HFF-Myc (cell line): ENCODE measurements at regions not wholly inside any gene's neighbourhood (a gene's known extent, or its start where the extent isn't known, plus 50 kb on each side); places are given as distances from the start of the nearest gene placed in this dataset.

Experiments
- DNase-seq: peaks from one replicate; pipeline ENCODE4 v3.0.0-alpha.2; 2011; ENCODE audit warnings: low read depth; ENCODE audit errors: extremely low read depth
- H3K4me3 ChIP-seq: replicated peaks from 2 replicates; pipeline ENCODE4 v1.5.1; 2011; ENCODE audit warnings: low read depth, mild to moderate bottlenecking, control low read depth, low read length
- CTCF ChIP-seq: IDR thresholded peaks from 2 replicates; pipeline ENCODE4 v1.5.1; 2012; ENCODE audit warnings: mild to moderate bottlenecking, low read depth, low read length, control low read depth; ENCODE audit errors: missing control alignments

GRCh38 chr2:216967889-216968288, 108.0 kb upstream of the TNP1 start:
- DNase-seq = no peak
- no peak overlapping the region for H3K4me3 ChIP-seq
- no peak for TF ChIP-seq CTCF

- no peak overlapping the region for H3K4me3 ChIP-seq
- DNase-seq = no peak
- no peak for TF ChIP-seq CTCF
These were observed 100.9 kb upstream of the TNP1 start for GRCh38 chr2:216960671-216961268.

GRCh38 chr2:216959433-216959832, 99.6 kb upstream of the TNP1 start:
- H3K4me3 ChIP-seq = no peak overlapping the region
- DNase-seq = no peak
- TF ChIP-seq CTCF = no peak

GRCh38 chr2:216956820-216957493, 97.1 kb upstream of the TNP1 start:
- DNase-seq = no peak
- H3K4me3 ChIP-seq = no peak overlapping the region
- TF ChIP-seq CTCF = no peak

GRCh38 chr2:216951171-216951570, 91.3 kb upstream of the TNP1 start:
- H3K4me3 ChIP-seq = no peak overlapping the region
- no peak for TF ChIP-seq CTCF
- DNase-seq = no peak

- no peak for TF ChIP-seq CTCF
- no peak for DNase-seq
- no peak overlapping the region for H3K4me3 ChIP-seq
These were observed 90.7 kb upstream of the TNP1 start for GRCh38 chr2:216950547-216950946.
